Ovary (tissue), 3 donors: ENCODE measurements at regions not wholly inside any gene's neighbourhood (a gene's known extent, or its start where the extent isn't known, plus 50 kb on each side); places are given as distances from the start of the nearest gene placed in this dataset.

Experiments used
- POLR2A ChIP-seq: fragments of 450-650 bp; IDR thresholded peaks from one replicate; pipeline ENCODE4 v1.6.1; 2017; ENCODE audit warnings: antibody characterized with exemption, mild to moderate bottlenecking, moderate library complexity
- TF ChIP-seq, protein P1 (sequence below), 3 donors: fragments of 450-650 bp in 2 of 3; fragments of 200-600 bp in 1 of 3; IDR thresholded peaks; one replicate each; pipeline versions ENCODE4 v1.5.1 to v1.8.0; 2016 to 2022; ENCODE audit warnings: antibody characterized with exemption in 3 of 3, mild to moderate bottlenecking in 1 of 3
- donor health status: DM: no; HTN: no; CAD: no.

DNA sequence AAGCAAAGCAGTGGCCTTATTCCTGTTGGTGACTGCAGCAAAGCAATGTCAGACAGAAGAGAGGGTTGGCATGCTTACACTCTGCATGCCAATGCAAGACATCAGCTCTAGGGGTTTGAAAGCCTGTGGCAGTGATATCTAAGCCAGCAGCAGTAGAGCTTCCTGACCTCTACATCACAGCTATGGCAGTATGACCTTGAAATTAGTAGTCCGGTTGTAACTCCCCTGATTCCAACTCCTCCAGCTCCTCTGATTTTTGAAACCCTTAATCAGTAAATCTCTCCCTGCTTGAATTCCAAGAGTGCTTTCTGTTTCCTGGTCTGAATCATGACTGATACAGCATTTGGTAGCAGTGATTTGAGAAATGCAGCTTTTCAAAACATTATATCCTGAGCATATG is 60.0 kb upstream of the LRP1B start:
- TF ChIP-seq, protein P1, sequence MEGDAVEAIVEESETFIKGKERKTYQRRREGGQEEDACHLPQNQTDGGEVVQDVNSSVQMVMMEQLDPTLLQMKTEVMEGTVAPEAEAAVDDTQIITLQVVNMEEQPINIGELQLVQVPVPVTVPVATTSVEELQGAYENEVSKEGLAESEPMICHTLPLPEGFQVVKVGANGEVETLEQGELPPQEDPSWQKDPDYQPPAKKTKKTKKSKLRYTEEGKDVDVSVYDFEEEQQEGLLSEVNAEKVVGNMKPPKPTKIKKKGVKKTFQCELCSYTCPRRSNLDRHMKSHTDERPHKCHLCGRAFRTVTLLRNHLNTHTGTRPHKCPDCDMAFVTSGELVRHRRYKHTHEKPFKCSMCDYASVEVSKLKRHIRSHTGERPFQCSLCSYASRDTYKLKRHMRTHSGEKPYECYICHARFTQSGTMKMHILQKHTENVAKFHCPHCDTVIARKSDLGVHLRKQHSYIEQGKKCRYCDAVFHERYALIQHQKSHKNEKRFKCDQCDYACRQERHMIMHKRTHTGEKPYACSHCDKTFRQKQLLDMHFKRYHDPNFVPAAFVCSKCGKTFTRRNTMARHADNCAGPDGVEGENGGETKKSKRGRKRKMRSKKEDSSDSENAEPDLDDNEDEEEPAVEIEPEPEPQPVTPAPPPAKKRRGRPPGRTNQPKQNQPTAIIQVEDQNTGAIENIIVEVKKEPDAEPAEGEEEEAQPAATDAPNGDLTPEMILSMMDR (IDR thresholded peaks at IDR 0.05): no peak
- TF ChIP-seq POLR2A: no peak
